ENCODE measurements at regions not wholly inside any gene's neighbourhood (a gene's known extent, or its start where the extent isn't known, plus 50 kb on each side); places are given as distances from the start of the nearest gene placed in this dataset.
"Not testable (repeated sequence)": the region's sequence is repeated elsewhere in the genome, so short reads cannot be mapped to it uniquely, and the experiment has no call there.

DNA sequence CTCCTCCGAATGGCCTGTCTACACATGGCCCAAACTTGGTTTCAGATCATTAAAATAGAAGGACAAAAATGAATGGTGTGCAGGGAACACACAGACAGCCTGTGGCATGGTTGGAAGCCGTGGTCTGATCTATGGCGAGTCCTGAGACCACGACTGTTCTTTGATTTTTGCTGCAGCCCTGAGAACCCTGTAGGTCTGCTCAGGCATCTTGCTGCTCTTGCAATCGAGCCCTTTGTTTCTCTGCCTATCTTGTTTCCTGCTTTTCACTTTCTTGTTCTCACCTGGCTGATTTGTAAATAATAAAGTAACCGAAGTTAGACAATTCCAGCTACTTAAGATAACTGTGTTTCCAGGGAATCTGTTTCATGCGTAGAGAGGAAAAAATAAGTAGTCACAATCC is 54.1 kb upstream of the NBPF9 start:
- H3K9ac ChIP-seq (ENCODE audit: extremely low read depth, low read length, poor library complexity, severe bottlenecking); H3K9me3 Mint-ChIP-seq; H3K4me3 ChIP-seq (ENCODE audit: low read length); H3K9me3 ChIP-seq (ENCODE audit: control insufficient read depth, low read length); H3K36me3 Mint-ChIP-seq (ENCODE audit: low read depth); H3K36me3 ChIP-seq (ENCODE audit: control insufficient read depth, insufficient read depth, low read length); H3K4me1 ChIP-seq (ENCODE audit: control insufficient read depth, insufficient read depth, low read length); H3K27ac ChIP-seq (ENCODE audit: low read depth, low read length); H3K27me3 ChIP-seq (ENCODE audit: control insufficient read depth, insufficient read depth, low read length, poor library complexity, severe bottlenecking); H3K4me1 Mint-ChIP-seq; H3K27me3 Mint-ChIP-seq (ENCODE audit: insufficient read depth); H3K27ac Mint-ChIP-seq; H3K4me3 Mint-ChIP-seq; DNase-seq: not testable (repeated sequence)
- 20% methylated on average over 1 of the region's 7 CpGs; no CpG with 5 or more reads in 1 of the 2 experiments for WGBS, 2 experiments (ENCODE audit: insufficient coverage in 1 of 2, insufficient read length in 1 of 2)

DNA sequence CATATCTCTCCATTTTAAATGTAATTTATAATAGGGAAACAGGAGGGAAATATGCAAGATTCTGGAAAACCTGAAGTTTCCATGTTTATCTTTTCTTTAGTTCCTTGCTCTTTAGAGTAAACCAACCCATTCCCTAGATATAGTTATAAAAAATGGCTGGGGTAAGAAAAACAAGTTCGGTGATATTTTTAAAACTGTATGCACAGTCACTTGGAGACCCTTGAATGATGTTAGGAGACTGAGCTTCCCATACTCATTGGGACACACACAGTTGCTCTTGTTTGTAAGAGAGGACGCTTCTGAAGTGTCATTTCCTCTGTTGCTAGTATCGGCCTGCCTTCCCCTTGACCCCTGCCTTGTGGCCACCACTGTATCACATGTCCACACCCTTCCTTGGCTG is 55.0 kb upstream of the NBPF9 start:
- not testable (repeated sequence) for H3K27ac Mint-ChIP-seq; H3K4me3 ChIP-seq (ENCODE audit: low read length); DNase-seq; H3K9me3 ChIP-seq (ENCODE audit: control insufficient read depth, low read length); H3K36me3 Mint-ChIP-seq (ENCODE audit: low read depth); H3K27me3 ChIP-seq (ENCODE audit: control insufficient read depth, insufficient read depth, low read length, poor library complexity, severe bottlenecking); H3K36me3 ChIP-seq (ENCODE audit: control insufficient read depth, insufficient read depth, low read length); H3K9ac ChIP-seq (ENCODE audit: extremely low read depth, low read length, poor library complexity, severe bottlenecking); H3K27me3 Mint-ChIP-seq (ENCODE audit: insufficient read depth); H3K4me1 Mint-ChIP-seq; H3K4me3 Mint-ChIP-seq; H3K27ac ChIP-seq (ENCODE audit: low read depth, low read length); H3K9me3 Mint-ChIP-seq; H3K4me1 ChIP-seq (ENCODE audit: control insufficient read depth, insufficient read depth, low read length)
- WGBS, 2 experiments (ENCODE audit: insufficient coverage in 1 of 2, insufficient read length in 1 of 2), result no CpG with 5 or more reads among the region's 3 CpGs

- not testable (repeated sequence) for H3K36me3 ChIP-seq (ENCODE audit: control insufficient read depth, insufficient read depth, low read length); H3K4me1 Mint-ChIP-seq; H3K36me3 Mint-ChIP-seq (ENCODE audit: low read depth); H3K27me3 Mint-ChIP-seq (ENCODE audit: insufficient read depth); H3K9me3 ChIP-seq (ENCODE audit: control insufficient read depth, low read length); H3K27me3 ChIP-seq (ENCODE audit: control insufficient read depth, insufficient read depth, low read length, poor library complexity, severe bottlenecking); H3K9ac ChIP-seq (ENCODE audit: extremely low read depth, low read length, poor library complexity, severe bottlenecking); H3K4me3 ChIP-seq (ENCODE audit: low read length); DNase-seq; H3K9me3 Mint-ChIP-seq; H3K4me1 ChIP-seq (ENCODE audit: control insufficient read depth, insufficient read depth, low read length); H3K4me3 Mint-ChIP-seq; H3K27ac ChIP-seq (ENCODE audit: low read depth, low read length)
- peak overlapping the region; percentile 81 for H3K27ac Mint-ChIP-seq
- WGBS, 2 experiments (ENCODE audit: insufficient coverage in 1 of 2, insufficient read length in 1 of 2), result 33% methylated on average over 1 of the region's 19 CpGs; no CpG with 5 or more reads in 1 of the 2 experiments
Observed at GRCh38 chr1:149163063-149163444, 59.7 kb upstream of the NBPF9 start.

DNA sequence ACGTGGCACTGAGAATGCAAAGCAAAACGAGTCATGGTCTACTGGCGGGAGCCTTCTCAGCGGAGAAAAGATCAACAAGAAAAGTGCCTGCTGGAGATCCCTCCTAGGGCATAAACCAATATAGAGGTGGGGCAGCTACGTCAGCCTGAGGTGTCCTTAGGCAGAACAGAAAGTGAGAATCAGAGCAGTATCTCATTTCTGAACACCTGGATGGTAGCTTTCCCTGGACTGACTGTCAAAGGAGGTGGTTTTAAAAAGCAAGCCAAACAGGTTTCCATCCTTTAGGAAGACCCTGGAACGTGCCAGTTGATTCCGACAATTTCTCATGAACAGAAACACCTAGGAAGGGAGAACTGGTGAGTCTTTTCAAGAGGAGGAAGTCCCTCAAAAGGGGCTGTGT is 71.4 kb upstream of the NBPF9 start:
- not testable (repeated sequence) for H3K36me3 ChIP-seq (ENCODE audit: control insufficient read depth, insufficient read depth, low read length); H3K9me3 ChIP-seq (ENCODE audit: control insufficient read depth, low read length); H3K9me3 Mint-ChIP-seq; H3K9ac ChIP-seq (ENCODE audit: extremely low read depth, low read length, poor library complexity, severe bottlenecking); H3K4me3 ChIP-seq (ENCODE audit: low read length); H3K4me1 ChIP-seq (ENCODE audit: control insufficient read depth, insufficient read depth, low read length); H3K36me3 Mint-ChIP-seq (ENCODE audit: low read depth); H3K4me1 Mint-ChIP-seq; H3K27me3 Mint-ChIP-seq (ENCODE audit: insufficient read depth); H3K27ac Mint-ChIP-seq; H3K27ac ChIP-seq (ENCODE audit: low read depth, low read length); H3K27me3 ChIP-seq (ENCODE audit: control insufficient read depth, insufficient read depth, low read length, poor library complexity, severe bottlenecking)
- peak overlapping the region; percentile 44 for H3K4me3 Mint-ChIP-seq
- 89% methylated on average over 3 of the region's 7 CpGs; no CpG with 5 or more reads in 1 of the 2 experiments for WGBS, 2 experiments (ENCODE audit: insufficient coverage in 1 of 2, insufficient read length in 1 of 2)
- peak; percentile 23 for DNase-seq

DNA sequence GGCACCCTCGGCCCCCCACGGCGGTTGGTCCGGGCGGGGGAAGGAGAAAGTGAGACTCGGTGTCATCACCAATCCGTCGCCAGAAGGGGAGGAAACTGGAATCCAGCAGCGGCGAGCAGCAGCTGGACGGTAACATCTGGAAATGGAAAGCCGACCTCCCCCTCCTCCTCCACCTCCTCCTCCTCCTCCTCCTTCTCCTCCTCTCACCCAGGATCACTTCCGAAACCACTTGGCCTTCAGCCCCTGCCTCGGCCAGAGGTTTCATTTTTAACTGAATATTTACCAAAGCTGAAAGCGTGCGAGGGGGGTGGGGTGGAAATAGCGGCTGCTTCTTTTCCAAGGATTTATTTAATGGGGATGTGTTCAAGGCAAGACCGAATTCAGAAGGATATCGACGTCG is 72.5 kb upstream of the NBPF9 start:
- H3K4me3 ChIP-seq (ENCODE audit: low read length); H3K27me3 Mint-ChIP-seq (ENCODE audit: insufficient read depth); H3K27ac ChIP-seq (ENCODE audit: low read depth, low read length); H3K9me3 ChIP-seq (ENCODE audit: control insufficient read depth, low read length); H3K27ac Mint-ChIP-seq; H3K4me1 ChIP-seq (ENCODE audit: control insufficient read depth, insufficient read depth, low read length); H3K9me3 Mint-ChIP-seq; H3K9ac ChIP-seq (ENCODE audit: extremely low read depth, low read length, poor library complexity, severe bottlenecking); H3K36me3 ChIP-seq (ENCODE audit: control insufficient read depth, insufficient read depth, low read length); H3K36me3 Mint-ChIP-seq (ENCODE audit: low read depth); H3K4me1 Mint-ChIP-seq; DNase-seq; H3K27me3 ChIP-seq (ENCODE audit: control insufficient read depth, insufficient read depth, low read length, poor library complexity, severe bottlenecking): not testable (repeated sequence)
- WGBS, 2 experiments (ENCODE audit: insufficient coverage in 1 of 2, insufficient read length in 1 of 2), result 0% methylated on average over 2 of the region's 21 CpGs; no CpG with 5 or more reads in 1 of the 2 experiments
- H3K4me3 Mint-ChIP-seq, result peak overlapping the region; percentile 56

- not testable (repeated sequence) for H3K9me3 Mint-ChIP-seq; H3K9me3 ChIP-seq (ENCODE audit: control insufficient read depth, low read length); H3K4me3 ChIP-seq (ENCODE audit: low read length); H3K4me1 ChIP-seq (ENCODE audit: control insufficient read depth, insufficient read depth, low read length); H3K36me3 Mint-ChIP-seq (ENCODE audit: low read depth); H3K4me1 Mint-ChIP-seq; H3K27me3 Mint-ChIP-seq (ENCODE audit: insufficient read depth); H3K36me3 ChIP-seq (ENCODE audit: control insufficient read depth, insufficient read depth, low read length); H3K27me3 ChIP-seq (ENCODE audit: control insufficient read depth, insufficient read depth, low read length, poor library complexity, severe bottlenecking)
- peak; percentile 79 for DNase-seq
- Histone ChIP-seq H3K27ac (ENCODE audit: low read depth, low read length) (peak overlapping the region; percentile 60), H3K9ac (ENCODE audit: extremely low read depth, low read length, poor library complexity, severe bottlenecking) (peak overlapping the region; percentile 51)
- H3K27ac Mint-ChIP-seq, result peak overlapping the region; percentile 91
- 0% methylated on average over 14 of the region's 68 CpGs; no CpG with 5 or more reads in 1 of the 2 experiments for WGBS, 2 experiments (ENCODE audit: insufficient coverage in 1 of 2, insufficient read length in 1 of 2)
- peak overlapping the region; percentile 68 for H3K4me3 Mint-ChIP-seq
Observed at GRCh38 chr1:149176453-149177316, 73.3 kb upstream of the NBPF9 start.

- H3K9ac ChIP-seq (ENCODE audit: extremely low read depth, low read length, poor library complexity, severe bottlenecking); H3K9me3 Mint-ChIP-seq; H3K27me3 ChIP-seq (ENCODE audit: control insufficient read depth, insufficient read depth, low read length, poor library complexity, severe bottlenecking); H3K36me3 Mint-ChIP-seq (ENCODE audit: low read depth); H3K27ac Mint-ChIP-seq; H3K36me3 ChIP-seq (ENCODE audit: control insufficient read depth, insufficient read depth, low read length); H3K4me3 Mint-ChIP-seq; H3K4me1 ChIP-seq (ENCODE audit: control insufficient read depth, insufficient read depth, low read length); H3K9me3 ChIP-seq (ENCODE audit: control insufficient read depth, low read length); H3K27me3 Mint-ChIP-seq (ENCODE audit: insufficient read depth); H3K4me3 ChIP-seq (ENCODE audit: low read length); H3K4me1 Mint-ChIP-seq; DNase-seq; H3K27ac ChIP-seq (ENCODE audit: low read depth, low read length): not testable (repeated sequence)
- no CpG with 5 or more reads among the region's 2 CpGs for WGBS, 2 experiments (ENCODE audit: insufficient coverage in 1 of 2, insufficient read length in 1 of 2)
Observed at GRCh38 chr1:149190742-149191141, 87.4 kb upstream of the NBPF9 start.
